ENCODE measurements at regions not wholly inside any gene's neighbourhood (a gene's known extent, or its start where the extent isn't known, plus 50 kb on each side); places are given as distances from the start of the nearest gene placed in this dataset.
"Not testable (repeated sequence)": the region's sequence is repeated elsewhere in the genome, so short reads cannot be mapped to it uniquely, and the experiment has no call there.

GRCh38 chr5:147085409-147085808 is 149.4 kb upstream of the STK32A start:
- DNase-seq = no peak

DNA sequence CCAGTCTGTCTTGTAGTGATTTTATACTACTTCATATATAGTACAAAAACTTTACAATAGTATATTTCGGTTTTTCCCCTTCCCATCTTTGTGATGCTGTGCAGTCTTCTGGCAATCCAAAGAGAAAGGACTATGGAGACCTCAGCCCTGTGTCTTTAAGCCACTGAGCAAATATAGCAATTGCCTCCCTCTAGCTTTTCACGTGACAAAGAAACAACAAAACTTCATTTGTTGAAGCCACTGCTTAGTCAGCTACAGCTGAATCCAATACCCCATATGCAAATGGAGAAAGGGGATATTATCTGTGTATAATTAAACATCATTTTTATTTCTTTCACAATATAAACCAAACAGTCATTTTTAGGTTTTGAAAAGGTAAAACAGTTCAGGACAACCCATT is 142.8 kb upstream of the STK32A start:
- no peak for DNase-seq

- no peak for DNase-seq
Measured at GRCh38 chr5:147093138-147093537, 141.7 kb upstream of the STK32A start.

DNA sequence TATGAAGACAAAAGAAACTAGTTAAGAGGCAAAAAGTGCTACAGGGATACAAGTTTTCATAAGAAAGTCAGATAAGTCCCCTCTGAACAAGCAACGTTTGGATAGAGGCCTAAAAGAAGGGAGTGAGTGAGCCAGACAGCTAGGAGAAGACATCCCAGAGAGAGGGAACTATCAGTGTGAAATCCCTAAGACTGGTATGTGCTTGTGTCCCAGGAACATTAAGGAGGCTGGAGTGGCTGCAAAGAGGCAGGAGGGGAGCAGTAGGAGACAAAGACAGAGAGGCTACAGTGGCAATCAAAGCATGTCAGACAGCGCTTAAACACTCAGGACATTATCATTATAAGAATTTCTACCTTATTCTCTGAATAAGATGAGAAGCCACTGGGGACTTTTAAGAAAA is 139.1 kb upstream of the STK32A start:
- no peak for DNase-seq

GRCh38 chr5:147098233-147098790 is 136.5 kb upstream of the STK32A start:
- DNase-seq = peak; percentile 44 to 69

- DNase-seq = peak in 1 of 2 experiments; percentile 37
Measured at GRCh38 chr5:147101659-147102369, 133.0 kb upstream of the STK32A start.

DNA sequence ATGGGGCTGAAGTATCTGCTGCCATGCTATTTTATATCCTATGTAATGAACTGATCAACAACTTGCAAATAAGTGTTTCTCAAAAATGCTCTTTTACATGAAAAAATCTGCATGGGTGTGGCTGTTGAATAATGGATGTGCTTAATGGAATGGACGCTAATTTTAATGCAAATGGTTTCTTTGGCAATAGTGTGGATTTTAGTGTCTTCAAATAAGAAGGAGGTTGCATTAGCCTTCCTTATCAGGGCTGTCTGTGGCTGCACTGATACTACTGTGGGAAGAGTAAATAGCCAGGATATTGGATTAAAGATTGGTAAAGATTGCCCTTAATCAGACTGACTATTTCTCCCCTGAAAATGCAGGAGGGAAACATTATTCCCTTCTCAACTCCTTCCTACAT is 121.9 kb upstream of the STK32A start:
- no peak for DNase-seq

DNA sequence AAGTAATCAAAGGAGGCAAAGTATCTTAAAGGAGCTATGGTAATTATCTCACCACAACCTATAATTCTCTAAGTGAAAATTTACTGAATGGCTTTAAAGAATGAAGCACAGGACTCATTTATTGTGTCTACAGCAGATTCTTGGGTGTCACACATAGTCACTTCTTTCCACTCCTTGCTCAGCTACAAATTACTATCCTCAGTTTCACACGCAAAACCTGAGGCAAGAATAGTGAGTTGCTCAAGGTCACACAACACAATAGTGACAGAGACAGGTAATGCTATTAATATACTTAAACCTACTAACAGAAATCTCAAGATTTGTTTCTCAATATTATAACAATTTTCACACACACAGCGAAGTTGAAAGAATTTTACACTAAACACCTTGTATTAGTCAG is 120.9 kb upstream of the STK32A start:
- no peak for DNase-seq

GRCh38 chr5:147139759-147140158 is 95.1 kb upstream of the STK32A start:
- DNase-seq = not testable (repeated sequence)

DNA sequence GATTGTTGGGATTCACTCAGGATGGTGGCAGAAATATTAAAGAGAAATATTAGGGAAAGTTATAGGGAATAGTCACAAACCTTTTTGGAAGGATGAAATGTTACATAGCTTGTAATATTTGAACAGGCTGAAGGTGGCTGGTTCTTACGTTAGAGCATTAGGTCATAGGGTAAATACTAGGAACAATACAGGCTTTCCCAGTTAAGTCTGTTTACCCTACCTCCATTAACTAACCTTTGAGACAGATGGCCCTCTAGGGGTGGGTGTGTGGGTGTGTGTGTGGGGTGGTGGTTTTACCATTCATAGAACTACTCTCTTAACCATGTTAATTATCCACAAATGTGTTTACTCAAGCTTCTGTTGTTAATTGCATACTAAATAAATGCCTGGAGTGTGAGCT is 94.3 kb upstream of the STK32A start:
- no peak for DNase-seq

DNA sequence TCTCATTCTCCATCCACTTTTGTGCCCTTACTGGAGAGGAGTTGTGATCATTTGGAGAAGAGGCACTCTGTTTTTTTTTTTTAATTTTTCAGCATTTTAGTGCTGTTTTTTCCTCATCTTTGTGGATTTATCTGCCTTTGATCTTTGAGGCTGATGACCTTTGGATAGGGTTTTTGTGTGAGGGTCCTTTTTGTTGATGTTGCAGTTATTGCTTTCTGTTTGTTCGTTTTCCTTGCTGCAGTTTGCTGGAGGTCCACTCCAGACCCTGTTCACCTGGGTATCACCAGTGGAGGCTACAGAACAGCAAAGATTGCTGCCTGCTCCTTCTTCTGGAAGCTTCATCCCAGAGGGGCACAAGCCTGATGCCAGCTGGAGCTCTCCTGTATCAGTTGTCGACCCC is 93.2 kb upstream of the STK32A start:
- DNase-seq = not testable (repeated sequence)

DNA sequence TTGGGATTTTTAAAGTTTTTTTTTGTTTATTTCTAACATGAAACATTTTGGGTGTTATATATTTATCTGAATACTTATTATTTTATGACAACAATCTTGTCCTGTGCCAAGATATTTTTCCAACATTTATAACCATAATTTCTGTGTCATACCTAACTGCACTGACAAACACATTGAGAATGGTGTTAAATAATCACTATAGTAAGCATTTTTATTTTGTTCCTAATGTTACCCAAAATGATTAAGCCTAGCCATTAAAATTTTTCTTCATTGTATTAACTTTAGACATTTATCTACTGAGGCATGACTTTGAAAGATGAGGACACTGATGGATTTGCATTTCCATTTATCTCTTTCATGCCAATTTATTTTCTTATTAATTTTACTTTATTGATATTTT is 91.6 kb upstream of the STK32A start:
- no peak for DNase-seq

GRCh38 chr5:147145328-147145727 is 89.5 kb upstream of the STK32A start:
- DNase-seq = no peak

GRCh38 chr5:147148715-147149114 is 86.1 kb upstream of the STK32A start:
- DNase-seq = no peak

- DNase-seq = no peak
Measured at GRCh38 chr5:147152086-147152485, 82.7 kb upstream of the STK32A start.

- no peak for DNase-seq
Measured at GRCh38 chr5:147154809-147155208, 80.0 kb upstream of the STK32A start.

DNA sequence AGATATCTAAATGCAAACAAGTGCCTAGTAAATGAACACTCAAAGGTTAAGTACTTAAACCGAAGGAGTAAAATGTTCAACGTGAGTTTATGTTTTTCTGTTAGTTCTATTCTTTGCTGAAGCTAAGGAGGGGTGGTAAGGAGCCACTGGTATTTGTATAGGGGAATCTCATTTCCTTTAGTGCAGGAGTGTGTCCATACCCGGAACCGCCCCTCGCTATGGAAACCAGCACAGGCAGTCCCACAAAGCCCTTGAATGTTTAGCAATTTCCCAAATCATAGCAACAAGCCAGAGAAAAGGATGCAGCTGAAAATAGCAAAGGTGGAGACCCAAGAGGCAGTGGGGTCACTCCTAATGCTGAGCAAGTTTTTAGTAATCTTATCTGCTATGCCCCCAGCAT is 78.8 kb upstream of the STK32A start:
- DNase-seq = no peak

DNA sequence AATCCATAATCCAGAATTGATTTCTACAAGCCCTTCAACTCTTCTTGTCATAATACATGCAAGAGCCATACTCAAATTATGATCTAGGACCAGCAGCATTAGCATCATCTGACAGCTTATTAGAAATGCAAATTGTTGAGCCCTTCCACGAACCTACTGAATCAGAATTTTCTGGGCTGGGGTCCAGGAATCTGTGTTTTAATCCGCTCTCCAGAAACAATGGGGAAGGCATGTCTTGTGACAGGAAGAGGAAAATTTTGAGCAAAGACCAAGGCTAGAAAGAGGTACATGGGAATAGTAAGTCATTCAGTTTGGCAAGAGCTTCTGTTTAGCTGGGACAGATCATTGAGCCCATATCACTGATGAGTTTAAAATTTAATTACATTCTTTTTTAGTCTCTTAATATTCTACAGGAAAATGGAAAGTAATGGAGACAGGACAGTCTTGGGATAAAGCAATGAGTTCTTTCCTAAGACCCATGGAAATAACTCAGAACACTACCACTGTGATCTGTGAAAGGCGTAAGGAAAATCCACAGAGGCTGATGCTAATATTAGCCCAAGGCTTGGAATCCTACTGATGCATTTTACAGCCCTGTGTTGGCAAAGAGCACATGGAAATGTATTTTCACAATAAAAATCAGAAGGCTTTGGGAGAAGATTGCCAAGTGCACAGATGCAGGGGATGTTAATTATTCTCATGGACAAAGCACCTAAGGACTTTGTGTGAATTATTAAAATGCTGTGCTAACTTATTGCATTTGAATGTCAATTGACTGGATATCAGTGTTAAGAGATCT is 73.7 kb upstream of the STK32A start:
- peak; percentile 79 to 91 for DNase-seq

DNA sequence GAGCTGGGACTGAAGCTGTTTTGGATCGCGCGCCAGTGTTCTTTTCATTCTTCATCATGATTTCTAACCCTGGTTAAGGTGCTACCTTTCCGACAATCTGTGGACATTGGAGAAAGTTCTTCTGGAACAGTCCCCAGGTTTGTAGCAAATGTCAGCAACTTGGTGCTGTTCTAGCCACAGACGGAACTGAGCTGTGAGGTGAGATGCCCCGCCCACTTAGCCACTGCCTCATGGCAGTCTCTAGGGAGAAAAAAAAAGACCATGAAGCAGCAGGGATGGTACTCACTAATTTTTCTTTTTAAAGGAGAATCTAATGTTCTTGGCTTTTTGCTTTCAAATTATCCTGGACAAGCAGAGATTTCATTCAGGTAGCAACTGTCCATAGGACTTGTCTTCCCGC is 72.1 kb upstream of the STK32A start:
- DNase-seq = no peak

- no peak for DNase-seq
Measured at GRCh38 chr5:147167529-147167928, 67.3 kb upstream of the STK32A start.

GRCh38 chr5:147168578-147169327 is 66.1 kb upstream of the STK32A start:
- DNase-seq = no peak

DNA sequence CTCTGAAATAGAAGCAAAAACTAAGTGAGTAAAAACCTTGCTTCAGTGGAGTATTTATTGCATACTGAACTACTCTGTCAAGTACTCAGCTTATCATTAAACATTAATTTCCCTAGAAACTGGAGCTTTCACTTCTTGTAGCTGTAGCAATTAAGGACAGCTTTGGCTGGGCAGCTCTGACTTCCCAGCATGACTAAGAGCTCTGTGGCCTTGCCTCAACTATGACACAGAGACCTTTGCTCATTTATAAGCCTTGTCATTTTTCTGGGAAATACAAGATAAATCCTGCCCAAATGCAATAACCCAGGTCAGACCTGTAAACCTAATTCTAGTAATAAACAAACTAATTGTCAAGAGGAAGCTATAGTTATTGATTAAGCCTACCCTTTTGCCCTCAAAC is 65.4 kb upstream of the STK32A start:
- DNase-seq = no peak

GRCh38 chr5:147169901-147170300 is 64.9 kb upstream of the STK32A start:
- DNase-seq = no peak
